Thymus (tissue), 11 donors: ENCODE measurements at regions not wholly inside any gene's neighbourhood (a gene's known extent, or its start where the extent isn't known, plus 50 kb on each side); places are given as distances from the start of the nearest gene placed in this dataset.

ENCODE experiments used
- DNase-seq, 9 donors: peaks; one replicate each; pipeline ENCODE4 v3.0.0-alpha.2; 2013; ENCODE audit warnings: low spot score in 9 of 9, low read depth in 6 of 9, missing footprints in 1 of 9
- H3K27ac ChIP-seq, 2 donors: one replicate each; pipeline ENCODE4 v1.5.1; 2013; ENCODE audit warnings: control low read depth in 1 of 2, low read depth in 1 of 2, low read length in 1 of 2, mild to moderate bottlenecking in 1 of 2, moderate library complexity in 1 of 2
- H3K27me3 ChIP-seq, 2 donors: one replicate each; pipeline ENCODE4 v1.5.1; 2013; ENCODE audit warnings: low read length in 1 of 2; ENCODE audit not compliant: control insufficient read depth in 2 of 2, insufficient read depth in 1 of 2
- H3K36me3 ChIP-seq, 2 donors: one replicate each; pipeline ENCODE4 v1.5.1; 2013; ENCODE audit warnings: low read length in 1 of 2, mild to moderate bottlenecking in 1 of 2, moderate library complexity in 1 of 2; ENCODE audit not compliant: control insufficient read depth in 2 of 2, insufficient read depth in 2 of 2
- H3K4me1 ChIP-seq, 2 donors: one replicate each; pipeline ENCODE4 v1.5.1; 2013; ENCODE audit warnings: low read length in 2 of 2; ENCODE audit not compliant: control insufficient read depth in 2 of 2, insufficient read depth in 2 of 2
- H3K4me3 ChIP-seq, 2 donors: one replicate each; pipeline ENCODE4 v1.5.1; 2013; ENCODE audit warnings: low read length in 2 of 2, control low read depth in 1 of 2, mild to moderate bottlenecking in 1 of 2
- H3K9me3 ChIP-seq, 2 donors: one replicate each; pipeline ENCODE4 v1.5.1; 2013; ENCODE audit warnings: low read length in 1 of 2, mild to moderate bottlenecking in 1 of 2; ENCODE audit not compliant: control insufficient read depth in 2 of 2, insufficient read depth in 1 of 2
- WGBS: extraction: QIAGEN DNeasy Blood & Tissue Kit; methylation state at CpG from one replicate; pipeline ENCODE4 v1.1.7; 2013; 5-methylcytosine and 5-hydroxymethylcytosine counted together
- donor health status: healthy.

- peaks cover 0 to 9% of the 10 kb centered on the region in 2 donors for H3K4me1 ChIP-seq
- H3K4me3 ChIP-seq = no peak overlapping the region
- 80% methylated on average over 1 of the region's 1 CpG for WGBS
- no peaks in the 10 kb centered on the region for H3K36me3 ChIP-seq
- no peaks in the 10 kb centered on the region for H3K9me3 ChIP-seq
- H3K27ac ChIP-seq = no peak overlapping the region
- no peaks in the 10 kb centered on the region for H3K27me3 ChIP-seq
- DNase-seq = no peak
Observed at GRCh38 chr15:81595752-81596151, 221.7 kb upstream of the TMC3 start.

- DNase-seq = no peak
- Histone ChIP-seq H3K9me3 (no peaks in the 10 kb centered on the region), H3K4me1 (no peaks in the 10 kb centered on the region), H3K27me3 (no peaks in the 10 kb centered on the region), H3K36me3 (no peaks in the 10 kb centered on the region), H3K4me3 (no peak overlapping the region), H3K27ac (no peak overlapping the region)
- 97% methylated on average over 4 of the region's 4 CpGs for WGBS
Observed at GRCh38 chr15:81589671-81590070, 215.7 kb upstream of the TMC3 start.

- Histone ChIP-seq H3K27ac (no peak overlapping the region), H3K9me3 (no peaks in the 10 kb centered on the region), H3K4me1 (peaks cover 0 to 4% of the 10 kb centered on the region in 2 donors), H3K36me3 (no peaks in the 10 kb centered on the region), H3K4me3 (no peak overlapping the region), H3K27me3 (no peaks in the 10 kb centered on the region)
- DNase-seq = peak in 1 of 9 donors; percentile 10
- WGBS = 91% methylated on average over 7 of the region's 7 CpGs
Observed at GRCh38 chr15:81575436-81576123, 201.6 kb upstream of the TMC3 start.

GRCh38 chr15:81573098-81573746 is 199.2 kb upstream of the TMC3 start:
- WGBS = 74% methylated on average over 9 of the region's 9 CpGs
- Histone ChIP-seq H3K4me3 (no peak overlapping the region), H3K27me3 (no peaks in the 10 kb centered on the region), H3K27ac (no peak overlapping the region), H3K36me3 (no peaks in the 10 kb centered on the region), H3K4me1 (peaks cover 0 to 4% of the 10 kb centered on the region in 2 donors), H3K9me3 (no peaks in the 10 kb centered on the region)
- DNase-seq = peak in 2 of 9 donors; percentile 6 to 33

GRCh38 chr15:81572190-81572589 is 198.2 kb upstream of the TMC3 start:
- H3K9me3 ChIP-seq = no peaks in the 10 kb centered on the region
- H3K4me3 ChIP-seq = no peak overlapping the region
- H3K4me1 ChIP-seq = peaks cover 0 to 4% of the 10 kb centered on the region in 2 donors
- H3K36me3 ChIP-seq = no peaks in the 10 kb centered on the region
- no peaks in the 10 kb centered on the region for H3K27me3 ChIP-seq
- H3K27ac ChIP-seq = no peak overlapping the region
- DNase-seq = no peak

- Histone ChIP-seq H3K27me3 (no peaks in the 10 kb centered on the region), H3K4me1 (peaks cover 0 to 4% of the 10 kb centered on the region in 2 donors), H3K4me3 (no peak overlapping the region), H3K27ac (no peak overlapping the region), H3K9me3 (no peaks in the 10 kb centered on the region), H3K36me3 (no peaks in the 10 kb centered on the region)
- WGBS = 92% methylated on average over 4 of the region's 4 CpGs
- no peak for DNase-seq
Observed at GRCh38 chr15:81569286-81570080, 195.5 kb upstream of the TMC3 start.

- Histone ChIP-seq H3K36me3 (no peaks in the 10 kb centered on the region), H3K4me1 (no peaks in the 10 kb centered on the region), H3K27ac (no peak overlapping the region), H3K4me3 (no peak overlapping the region), H3K27me3 (no peaks in the 10 kb centered on the region), H3K9me3 (no peaks in the 10 kb centered on the region)
- no peak for DNase-seq
- 92% methylated on average over 4 of the region's 4 CpGs for WGBS
Observed at GRCh38 chr15:81567924-81568323, 193.9 kb upstream of the TMC3 start.

GRCh38 chr15:81562986-81563385 is 189.0 kb upstream of the TMC3 start:
- 94% methylated on average over 2 of the region's 2 CpGs for WGBS

GRCh38 chr15:81560405-81560804 is 186.4 kb upstream of the TMC3 start:
- DNase-seq = no peak
- WGBS = 98% methylated on average over 1 of the region's 1 CpG
- H3K36me3 ChIP-seq = no peaks in the 10 kb centered on the region
- no peaks in the 10 kb centered on the region for H3K9me3 ChIP-seq
- no peaks in the 10 kb centered on the region for H3K4me1 ChIP-seq
- H3K4me3 ChIP-seq = no peak overlapping the region
- H3K27ac ChIP-seq = no peak overlapping the region
- H3K27me3 ChIP-seq = no peaks in the 10 kb centered on the region

More at GRCh38 chr15:81562986-81563385, 189.0 kb upstream of the TMC3 start:
- no peaks in the 10 kb centered on the region for H3K4me1 ChIP-seq
- H3K4me3 ChIP-seq = no peak overlapping the region
- H3K9me3 ChIP-seq = no peaks in the 10 kb centered on the region
- no peaks in the 10 kb centered on the region for H3K36me3 ChIP-seq
- no peaks in the 10 kb centered on the region for H3K27me3 ChIP-seq
- H3K27ac ChIP-seq = no peak overlapping the region
- no peak for DNase-seq
